Adrenal gland (tissue), 9 donors: ENCODE measurements at regions not wholly inside any gene's neighbourhood (a gene's known extent, or its start where the extent isn't known, plus 50 kb on each side); places are given as distances from the start of the nearest gene placed in this dataset.

Source experiments
- DNase-seq, 7 donors: peaks; one replicate each; pipeline ENCODE4 v3.0.0-alpha.2; 2019 to 2020
- H3K27ac ChIP-seq, 5 donors: fragments of 200-600 bp; sonication (generic) in 4 of 5; 1 replicate in 3 of 5; 2 replicates in 2 of 5; pipeline versions ENCODE4 v1.5.1 to v1.8.0; 2016 to 2020; ENCODE audit warnings: mild to moderate bottlenecking in 1 of 5
- H3K27me3 ChIP-seq: fragments of 200-600 bp; 2 replicates; pipeline ENCODE4 v1.8.0; 2021
- H3K36me3 ChIP-seq, 2 donors: fragments of 200-600 bp; replicated peaks in 1 of 2; 1 replicate in 1 of 2; 2 replicates in 1 of 2; pipeline versions ENCODE4 v1.5.1 to v1.8.0; 2018 to 2022
- H3K4me1 ChIP-seq, 2 donors: fragments of 200-600 bp; replicated peaks in 1 of 2; 1 replicate in 1 of 2; 2 replicates in 1 of 2; pipeline versions ENCODE4 v1.5.1 to v1.8.0; 2018 to 2021
- H3K4me3 ChIP-seq, 4 donors: fragments of 200-600 bp; sonication (generic) in 3 of 4; one replicate each; pipeline ENCODE4 v1.5.1; 2016 to 2018
- H3K9me3 ChIP-seq, 3 donors: fragments of 200-600 bp; sonication (generic) in 1 of 3; replicated peaks in 1 of 3; 1 replicate in 2 of 3; 2 replicates in 1 of 3; pipeline versions ENCODE4 v1.5.1 to v1.8.0; 2016 to 2021
- POLR2A ChIP-seq, 2 donors: fragments of 450-650 bp; IDR thresholded peaks; one replicate each; pipeline ENCODE4 v1.6.1; 2017; ENCODE audit warnings: antibody characterized with exemption in 2 of 2, mild to moderate bottlenecking in 2 of 2, moderate library complexity in 1 of 2
- WGBS, 4 donors: extraction: QIAGEN DNeasy Blood & Tissue Kit in 2 of 4; methylation state at CpG; one replicate each; pipeline versions ENCODE4 v1.1.5 to v1.1.7; 2013 to 2017; 5-methylcytosine and 5-hydroxymethylcytosine counted together
- intact Hi-C, 2 donors: fragments of 100-400 bp; cut with DNase I; formaldehyde crosslinking; loops; one replicate each; pipeline versions ENCODE4 v1.14.1 to v1.15.0; 2022 to 2023
- TF ChIP-seq, protein P1 (sequence below), 6 experiments: fragments of 450-650 bp in 4 of 6; fragments of 200-600 bp in 2 of 6; sonication (generic) in 1 of 6; IDR thresholded peaks; 1 replicate in 5 of 6; 2 replicates in 1 of 6; pipeline versions ENCODE4 v1.5.1 to v1.8.0; 2016 to 2021; ENCODE audit warnings: antibody characterized with exemption in 6 of 6, mild to moderate bottlenecking in 2 of 6, moderate library complexity in 1 of 6
- donor health status: healthy with polysubstance abuse.
- donor health status: Bipolar disorder and iron deficiency.
- donor health status: DM: yes; HTN: yes; CAD: no.
- donor health status: DM: no; HTN: no; CAD: no.
- donor health status: DM: no; HTN: no; CAD: no.

- no peaks in the 10 kb centered on the region for H3K36me3 ChIP-seq
- no peak overlapping the region for H3K4me3 ChIP-seq
- TF ChIP-seq, protein P1, sequence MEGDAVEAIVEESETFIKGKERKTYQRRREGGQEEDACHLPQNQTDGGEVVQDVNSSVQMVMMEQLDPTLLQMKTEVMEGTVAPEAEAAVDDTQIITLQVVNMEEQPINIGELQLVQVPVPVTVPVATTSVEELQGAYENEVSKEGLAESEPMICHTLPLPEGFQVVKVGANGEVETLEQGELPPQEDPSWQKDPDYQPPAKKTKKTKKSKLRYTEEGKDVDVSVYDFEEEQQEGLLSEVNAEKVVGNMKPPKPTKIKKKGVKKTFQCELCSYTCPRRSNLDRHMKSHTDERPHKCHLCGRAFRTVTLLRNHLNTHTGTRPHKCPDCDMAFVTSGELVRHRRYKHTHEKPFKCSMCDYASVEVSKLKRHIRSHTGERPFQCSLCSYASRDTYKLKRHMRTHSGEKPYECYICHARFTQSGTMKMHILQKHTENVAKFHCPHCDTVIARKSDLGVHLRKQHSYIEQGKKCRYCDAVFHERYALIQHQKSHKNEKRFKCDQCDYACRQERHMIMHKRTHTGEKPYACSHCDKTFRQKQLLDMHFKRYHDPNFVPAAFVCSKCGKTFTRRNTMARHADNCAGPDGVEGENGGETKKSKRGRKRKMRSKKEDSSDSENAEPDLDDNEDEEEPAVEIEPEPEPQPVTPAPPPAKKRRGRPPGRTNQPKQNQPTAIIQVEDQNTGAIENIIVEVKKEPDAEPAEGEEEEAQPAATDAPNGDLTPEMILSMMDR (IDR thresholded peaks at IDR 0.05) = no peak
- TF ChIP-seq POLR2A (IDR thresholded peaks at IDR 0.05) = no peak
- no peaks in the 10 kb centered on the region for H3K4me1 ChIP-seq
- intact Hi-C loops = no loop called here
- H3K27ac ChIP-seq = no peak overlapping the region
- peak in 1 of 7 donors; percentile 80 for DNase-seq
- no peaks in the 10 kb centered on the region for H3K9me3 ChIP-seq
- 76 to 83% (median 80%) methylated on average over 9 of the region's 9 CpGs for WGBS, 4 donors
- H3K27me3 ChIP-seq = no peaks in the 10 kb centered on the region
Observed at GRCh38 chr12:24223926-24224325, 274.5 kb upstream of the SOX5 start.

DNA sequence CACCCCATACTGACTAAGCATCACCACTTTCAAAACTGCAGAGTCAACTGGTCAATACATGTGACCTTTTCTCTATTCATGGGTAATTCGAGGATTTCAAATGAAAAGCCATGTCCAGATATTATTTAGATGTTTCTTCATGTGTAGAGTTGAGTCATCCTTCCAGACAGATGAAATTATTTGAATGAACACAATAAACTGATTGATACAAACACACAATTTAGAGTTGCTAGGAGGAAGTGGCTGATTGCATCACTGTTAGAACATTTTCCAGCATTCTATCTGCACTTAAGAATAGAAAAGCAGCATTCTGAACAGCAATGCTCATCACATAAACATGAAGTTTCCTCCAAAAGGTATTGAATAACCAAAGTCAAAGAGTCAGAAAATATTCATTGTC is 273.5 kb upstream of the SOX5 start:
- Histone ChIP-seq H3K27me3 (no peaks in the 10 kb centered on the region), H3K4me3 (no peak overlapping the region), H3K36me3 (no peaks in the 10 kb centered on the region), H3K27ac (no peak overlapping the region), H3K9me3 (no peaks in the 10 kb centered on the region), H3K4me1 (no peaks in the 10 kb centered on the region)
- 45 to 71% (median 58%) methylated on average over 1 of the region's 1 CpG for WGBS, 4 donors
- no peak for DNase-seq
- intact Hi-C loops = no loop called here
- no peak for TF ChIP-seq POLR2A (IDR thresholded peaks at IDR 0.05)
- TF ChIP-seq, protein P1 (IDR thresholded peaks at IDR 0.05) = no peak

DNA sequence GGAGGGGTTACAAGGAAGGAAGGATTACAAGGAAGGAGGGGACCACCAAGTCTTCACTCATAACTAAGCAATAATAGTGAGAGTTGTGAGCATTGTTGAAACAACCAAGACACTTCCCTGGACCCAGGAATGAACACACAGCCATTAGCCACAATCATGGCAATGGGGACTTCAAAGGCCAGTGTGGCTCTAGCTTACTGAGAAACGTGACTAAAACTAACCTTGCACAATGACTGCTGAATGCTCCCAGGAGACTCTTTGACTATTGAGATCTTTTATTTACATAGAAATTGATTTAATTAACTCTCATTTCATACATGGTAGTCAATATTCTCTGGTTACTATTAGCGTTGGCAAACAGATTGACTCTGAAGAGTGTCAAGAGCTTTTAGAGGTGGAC is 263.0 kb upstream of the SOX5 start:
- WGBS, 4 donors = 74 to 92% (median 75%) methylated on average over 2 of the region's 2 CpGs
- DNase-seq = no peak
- Histone ChIP-seq H3K9me3 (no peaks in the 10 kb centered on the region), H3K27me3 (no peaks in the 10 kb centered on the region), H3K4me3 (no peak overlapping the region), H3K36me3 (no peaks in the 10 kb centered on the region), H3K4me1 (no peaks in the 10 kb centered on the region), H3K27ac (no peak overlapping the region)
- TF ChIP-seq, protein P1 (IDR thresholded peaks at IDR 0.05) = no peak
- TF ChIP-seq POLR2A (IDR thresholded peaks at IDR 0.05) = no peak
- intact Hi-C loops = no loop called here

DNA sequence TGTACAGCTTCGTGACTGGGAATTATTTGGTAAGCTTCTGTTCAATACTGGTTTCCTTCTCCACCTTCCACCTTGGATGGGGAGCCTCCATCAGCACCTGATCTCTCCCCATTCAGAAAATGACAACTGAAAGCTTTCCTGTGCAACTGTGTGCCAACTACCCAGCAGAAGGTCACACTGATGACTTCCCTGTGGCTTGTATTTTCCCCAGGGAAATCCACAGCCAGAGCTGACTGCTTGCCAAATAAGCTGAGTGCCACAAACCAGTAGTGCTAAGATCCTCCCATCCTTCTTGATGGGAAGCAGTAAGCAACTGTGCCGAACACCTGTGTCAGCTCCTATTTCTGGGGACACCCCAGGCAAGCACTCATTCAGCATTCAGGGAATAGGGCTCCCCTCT is 257.2 kb upstream of the SOX5 start:
- intact Hi-C loops = no loop called here
- Histone ChIP-seq H3K36me3 (no peaks in the 10 kb centered on the region), H3K9me3 (no peaks in the 10 kb centered on the region), H3K27ac (no peak overlapping the region), H3K4me3 (no peak overlapping the region), H3K27me3 (no peaks in the 10 kb centered on the region), H3K4me1 (no peaks in the 10 kb centered on the region)
- TF ChIP-seq, protein P1 (IDR thresholded peaks at IDR 0.05) = no peak
- TF ChIP-seq POLR2A (IDR thresholded peaks at IDR 0.05) = no peak
- 72 to 89% (median 74%) methylated on average over 2 of the region's 2 CpGs for WGBS, 4 donors
- DNase-seq = no peak
